NK-92 (cell line): ENCODE measurements at regions not wholly inside any gene's neighbourhood (a gene's known extent, or its start where the extent isn't known, plus 50 kb on each side); places are given as distances from the start of the nearest gene placed in this dataset.
"Not testable (repeated sequence)": the region's sequence is repeated elsewhere in the genome, so short reads cannot be mapped to it uniquely, and the experiment has no call there.

Source experiments
- DNase-seq: peaks from one replicate; lab custom pipeline; 2025; ENCODE audit not compliant: unreplicated experiment; lab: John Stamatoyannopoulos, UW

- no peak for DNase-seq
Observed at GRCh38 chr6:14288910-14289309, 171.3 kb downstream of the CD83 start.

DNA sequence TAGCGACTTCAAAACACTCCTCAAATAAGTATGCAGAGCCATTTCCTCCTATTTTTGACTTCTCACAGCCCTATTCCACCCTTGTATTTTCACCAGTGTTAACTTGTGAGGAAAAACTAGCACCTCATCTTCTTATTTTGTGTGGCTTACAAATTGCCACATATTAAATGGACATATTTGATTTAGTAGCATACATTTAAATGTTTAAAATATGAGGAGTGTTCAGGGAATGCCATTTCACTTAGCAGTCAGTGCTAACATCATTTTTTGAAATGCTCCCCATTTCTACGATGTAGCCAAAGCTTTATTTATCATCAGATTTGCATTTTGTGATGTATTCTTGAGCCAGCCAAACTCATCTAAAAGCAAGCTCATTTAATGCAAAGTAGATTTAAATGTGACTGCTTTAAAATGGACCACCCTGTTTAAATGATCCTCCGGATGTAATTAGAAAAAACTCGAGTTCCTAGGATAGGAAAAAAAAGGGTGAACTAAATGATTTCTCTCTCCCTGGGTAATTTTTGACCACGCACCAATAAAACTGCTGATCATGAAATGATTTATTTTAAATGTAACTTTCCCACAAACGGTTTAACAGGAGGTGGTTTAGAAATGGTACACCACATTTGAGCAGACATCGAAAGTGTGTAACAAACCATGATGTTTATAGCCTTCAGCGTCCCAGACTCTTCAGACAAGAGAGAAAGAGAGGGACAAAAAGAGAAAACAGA is 172.6 kb downstream of the CD83 start:
- no peak for DNase-seq

DNA sequence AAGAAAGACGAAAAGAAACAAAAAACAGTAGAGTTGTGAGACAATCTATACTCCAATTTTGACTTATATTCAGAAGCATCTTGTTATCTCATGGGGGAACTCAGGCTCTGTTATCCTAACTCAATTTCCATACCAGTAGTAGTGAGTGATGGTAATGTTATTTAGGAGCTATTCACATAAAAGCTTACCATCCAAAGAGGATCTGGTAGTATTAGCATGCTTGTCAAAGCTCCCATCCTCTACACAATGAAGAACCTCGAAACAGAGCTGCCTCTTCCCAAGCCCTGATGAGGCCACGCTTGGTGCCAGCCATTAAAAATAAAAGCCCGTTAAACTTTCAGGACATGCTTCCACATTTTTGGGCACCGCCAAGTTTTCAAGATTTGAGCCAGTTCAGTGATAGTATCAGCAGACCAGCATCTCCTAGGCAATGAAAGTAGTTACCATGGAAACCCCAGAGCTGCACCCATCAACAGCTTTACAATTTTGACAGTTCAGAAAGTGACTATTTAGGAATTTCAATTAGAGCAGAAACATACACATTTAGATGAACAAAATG is 173.3 kb downstream of the CD83 start:
- no peak for DNase-seq

DNA sequence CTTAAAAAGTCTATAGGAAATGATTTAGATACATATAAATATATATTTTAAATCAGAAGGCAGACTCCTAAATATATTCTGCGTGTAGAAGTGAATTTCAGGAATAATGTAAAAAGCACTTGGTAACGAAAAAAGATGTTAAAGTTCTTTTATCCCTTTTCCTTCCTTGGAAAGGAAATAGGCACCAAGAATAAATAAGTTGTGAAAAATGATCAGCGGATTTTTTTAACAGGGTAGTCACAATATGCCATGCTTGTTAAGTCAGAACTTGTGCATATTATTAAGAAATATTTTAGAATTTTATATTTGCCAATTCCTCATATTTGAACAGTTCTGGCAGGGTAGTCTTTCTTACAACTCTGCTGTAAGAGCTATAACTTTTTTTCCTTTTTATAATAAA is 173.8 kb downstream of the CD83 start:
- DNase-seq = no peak

- no peak for DNase-seq
Observed at GRCh38 chr6:14292119-14292518, 174.5 kb downstream of the CD83 start.

DNA sequence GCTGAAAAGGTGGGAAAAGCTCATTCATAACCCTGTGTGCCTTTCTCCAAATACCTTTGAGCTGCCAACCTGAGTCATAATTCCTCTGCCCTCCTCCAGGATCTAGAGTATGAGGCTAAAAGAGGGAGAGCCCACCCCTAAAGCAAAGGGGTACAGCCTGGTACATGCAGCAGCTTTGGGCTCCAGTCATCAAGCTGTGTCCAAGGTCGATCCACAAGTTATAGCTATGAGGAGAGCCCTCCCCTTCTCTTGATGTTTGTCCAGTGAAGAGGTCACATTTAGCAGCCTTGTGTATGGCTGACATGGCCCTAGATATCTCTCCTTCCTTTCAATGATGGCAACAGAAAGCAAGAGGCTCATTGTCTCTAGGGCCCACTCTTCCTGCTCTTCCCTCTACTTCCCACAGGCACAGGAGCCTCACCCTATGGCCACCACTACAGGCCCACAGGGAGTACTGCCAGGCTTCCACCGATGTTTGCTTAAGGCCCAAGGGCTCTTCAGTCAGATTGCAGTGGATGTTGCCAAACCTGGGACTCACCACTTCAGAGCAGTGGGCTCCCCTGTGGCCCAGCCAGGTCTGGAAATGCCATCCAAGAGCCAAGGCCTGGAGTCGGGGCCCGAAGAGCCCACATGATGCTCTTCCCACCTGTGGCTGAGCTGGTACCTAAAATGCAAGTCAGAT is 176.8 kb downstream of the CD83 start:
- no peak for DNase-seq

DNA sequence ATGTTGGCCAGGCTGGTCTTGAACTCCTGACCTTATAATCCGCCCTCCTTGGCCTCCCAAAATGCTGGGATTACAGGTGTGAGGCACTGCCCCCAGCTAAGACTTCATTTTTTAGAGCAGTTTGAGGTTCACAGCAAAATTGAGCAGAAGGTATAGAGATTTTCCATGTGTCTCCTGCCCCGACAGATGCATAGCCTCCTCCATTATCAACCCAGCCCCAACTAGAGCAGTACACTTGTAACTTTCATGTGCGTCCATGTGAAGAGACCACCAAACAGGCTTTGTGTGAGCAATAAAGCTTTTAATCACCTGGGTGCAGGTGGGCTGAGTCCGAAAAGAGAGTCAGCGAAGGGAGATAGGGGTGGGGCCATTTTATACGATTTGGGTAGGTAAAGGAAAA is 179.1 kb downstream of the CD83 start:
- DNase-seq = not testable (repeated sequence)

DNA sequence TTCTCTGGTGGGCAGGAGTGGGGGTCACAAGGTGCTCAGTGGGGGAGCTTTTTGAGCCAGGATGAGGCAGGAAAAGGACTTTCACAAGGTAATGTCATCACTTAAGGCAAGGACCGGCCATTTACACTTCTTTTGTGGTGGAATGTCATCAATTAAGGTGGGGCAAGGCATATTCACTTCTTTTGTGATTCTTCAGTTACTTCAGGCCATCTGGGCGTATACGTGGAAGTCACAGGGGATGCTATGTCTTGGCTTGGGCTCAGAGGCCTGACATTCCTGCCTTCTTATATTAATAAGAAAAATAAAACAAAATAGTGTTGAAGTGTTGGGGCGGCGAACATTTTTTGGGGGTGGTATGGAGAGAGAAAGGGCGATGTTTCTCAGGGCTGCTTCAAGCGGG is 179.5 kb downstream of the CD83 start:
- DNase-seq = not testable (repeated sequence)

GRCh38 chr6:14300189-14300588 is 182.6 kb downstream of the CD83 start:
- not testable (repeated sequence) for DNase-seq

- DNase-seq = not testable (repeated sequence)
Observed at GRCh38 chr6:14300721-14301120, 183.1 kb downstream of the CD83 start.

- not testable (repeated sequence) for DNase-seq
Observed at GRCh38 chr6:14301477-14301876, 183.9 kb downstream of the CD83 start.

GRCh38 chr6:14305131-14305530 is 187.6 kb downstream of the CD83 start:
- DNase-seq = no peak

DNA sequence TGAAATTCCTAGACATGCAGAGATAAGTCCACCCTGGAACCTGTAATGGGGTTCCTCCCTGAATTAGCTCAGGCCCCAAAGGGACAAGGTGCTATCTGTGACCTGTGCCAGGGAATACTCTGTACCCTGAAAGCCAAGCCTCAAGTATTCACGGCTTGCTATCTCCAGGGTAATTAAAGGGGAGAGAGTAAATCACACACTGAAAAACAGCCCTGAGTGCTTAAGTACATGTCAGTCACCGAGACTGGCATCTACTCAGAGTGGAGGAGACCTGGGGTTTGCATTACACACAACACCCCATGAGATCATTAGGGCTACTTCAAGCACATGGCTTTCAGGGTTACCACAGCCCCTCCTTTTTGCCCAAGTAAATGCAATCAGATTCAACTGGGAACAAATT is 188.1 kb downstream of the CD83 start:
- DNase-seq = no peak

DNA sequence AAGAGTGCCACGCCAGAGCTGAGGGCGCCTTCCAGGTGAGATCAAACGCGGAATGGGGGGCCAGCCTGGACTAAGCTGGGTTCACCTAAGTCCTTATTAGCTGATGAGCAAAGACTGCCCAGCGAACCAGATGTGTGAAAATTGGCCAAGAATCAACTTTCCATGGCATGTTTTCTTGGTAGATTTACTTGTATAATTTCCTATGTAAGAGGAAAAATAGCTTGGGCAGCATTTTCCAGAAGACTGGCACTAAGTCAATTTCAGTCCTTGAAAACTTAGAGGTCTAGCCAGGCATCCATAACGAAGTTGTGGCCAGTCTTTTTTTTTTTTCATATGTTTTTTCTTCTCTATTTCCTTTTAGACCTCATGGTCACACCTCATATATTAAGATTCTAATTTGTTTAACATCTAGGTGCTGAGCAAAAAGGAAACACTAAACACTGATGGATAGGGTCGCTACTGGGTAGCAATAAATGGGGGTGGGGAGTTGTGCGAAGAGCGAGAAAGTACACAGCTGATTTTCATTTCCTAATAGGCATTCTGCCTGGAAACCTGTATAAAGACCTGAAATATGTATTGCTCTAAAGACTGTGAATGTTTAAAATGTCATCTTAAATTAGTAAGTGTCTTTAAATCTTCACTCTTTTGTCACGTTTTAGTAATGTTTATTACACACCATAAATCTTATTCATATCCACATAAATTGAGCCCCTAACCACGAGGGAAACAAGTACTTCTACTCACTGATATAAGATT is 188.8 kb downstream of the CD83 start:
- DNase-seq = no peak

- DNase-seq = no peak
Observed at GRCh38 chr6:14309516-14309915, 191.9 kb downstream of the CD83 start.

DNA sequence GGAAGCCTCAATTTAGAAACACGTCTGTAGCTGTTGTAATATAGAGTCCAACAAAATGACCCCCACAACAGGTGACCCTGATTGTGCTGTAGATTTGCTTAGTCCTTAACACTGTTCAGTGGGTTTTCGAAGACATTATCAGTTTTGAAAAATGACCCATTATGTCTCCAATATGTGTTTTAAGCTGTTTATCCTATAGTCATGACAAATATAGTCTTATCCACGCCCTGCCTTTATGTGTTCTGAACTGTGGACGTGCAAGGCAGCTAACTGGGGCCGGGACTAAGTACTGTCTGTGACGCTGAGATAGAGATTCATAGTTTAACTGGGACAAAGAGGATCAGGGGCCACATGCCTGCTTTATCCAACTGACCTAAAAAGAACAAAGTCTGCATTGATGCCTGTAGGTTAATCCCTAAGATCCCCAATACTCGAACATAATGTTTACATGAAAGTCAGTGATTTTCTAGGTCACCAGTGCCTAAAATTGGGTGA is 192.4 kb downstream of the CD83 start:
- DNase-seq = no peak

GRCh38 chr6:14310960-14311359 is 193.4 kb downstream of the CD83 start:
- no peak for DNase-seq

GRCh38 chr6:14312587-14312986 is 195.0 kb downstream of the CD83 start:
- DNase-seq = no peak

DNA sequence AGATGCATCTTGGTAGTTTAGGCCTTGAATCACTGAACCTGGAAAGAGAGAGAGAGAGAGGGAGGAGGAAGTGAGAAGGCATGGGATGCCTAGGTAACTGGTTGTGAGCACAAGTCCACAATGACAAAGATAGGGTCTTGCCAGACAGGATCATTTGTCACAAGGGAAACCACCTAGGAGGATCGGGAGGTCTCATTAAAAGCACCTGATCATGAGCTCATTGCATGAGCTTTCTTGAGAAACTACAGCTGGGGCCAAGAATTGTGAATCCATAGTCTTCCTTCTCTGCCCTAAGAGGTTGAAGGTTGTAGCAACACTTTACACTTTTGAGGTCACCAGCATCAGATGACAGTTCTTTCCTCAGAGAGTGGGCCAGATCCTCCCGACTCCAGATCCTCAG is 195.7 kb downstream of the CD83 start:
- no peak for DNase-seq

- no peak for DNase-seq
Observed at GRCh38 chr6:14315353-14315752, 197.8 kb downstream of the CD83 start.

DNA sequence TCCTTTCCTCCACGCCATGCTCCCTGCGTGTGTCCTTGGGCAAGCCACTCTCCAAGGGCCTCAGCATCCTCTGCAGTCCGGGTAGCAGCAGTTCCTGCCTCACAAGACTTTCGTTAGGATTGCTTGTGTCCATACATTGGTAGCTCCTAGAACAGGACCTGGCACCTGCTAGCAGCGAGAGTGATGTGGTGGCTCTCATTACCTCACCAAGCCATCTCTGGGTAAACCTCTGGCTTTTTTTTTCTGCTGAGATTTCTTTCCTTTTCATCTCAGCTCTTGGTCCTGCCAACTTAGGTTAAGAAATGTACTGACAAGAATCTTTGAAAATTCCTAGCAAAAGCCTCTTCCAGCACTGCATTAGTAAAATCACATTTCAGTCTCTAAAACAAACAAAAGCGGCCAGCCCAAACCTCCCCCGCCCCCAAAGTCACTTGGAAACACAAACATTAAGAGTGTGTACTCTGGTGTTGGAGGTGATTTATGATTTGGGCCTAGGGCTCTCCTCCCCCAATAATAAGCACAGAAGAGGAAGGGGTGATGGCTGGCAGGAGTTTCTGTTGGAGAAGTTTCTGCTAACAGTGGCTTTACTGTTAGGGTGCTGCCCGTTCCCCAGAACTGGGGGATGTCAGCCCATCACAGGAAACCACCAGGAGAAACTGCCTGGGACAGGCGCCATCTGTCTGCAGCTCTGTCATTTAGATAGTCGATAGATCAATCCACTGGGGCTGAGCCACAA is 199.2 kb downstream of the CD83 start:
- DNase-seq = no peak
